GM23338 (cell line): ENCODE measurements at regions not wholly inside any gene's neighbourhood (a gene's known extent, or its start where the extent isn't known, plus 50 kb on each side); places are given as distances from the start of the nearest gene placed in this dataset.

Source experiments
- CREB1 ChIP-seq: fragments of 250-450 bp; sonication (Bioruptor Pico); IDR thresholded peaks from 2 replicates; pipeline ENCODE4 v1.5.0; 2020; ENCODE audit warnings: low read depth, mild to moderate bottlenecking, moderate library complexity
- ETS1 ChIP-seq: IDR thresholded peaks from 2 replicates; pipeline ENCODE4 v1.6.1; 2016; ENCODE audit warnings: antibody characterized with exemption
- EZH2 ChIP-seq: fragments of 200-600 bp; sonication (generic); IDR thresholded peaks from one replicate; pipeline ENCODE4 v1.8.0; 2017; ENCODE audit warnings: antibody characterized with exemption, mild to moderate bottlenecking, low read depth; ENCODE audit not compliant: unreplicated experiment
- EZH2phosphoT487 ChIP-seq: fragments of 200-600 bp; sonication (generic); IDR thresholded peaks from one replicate; pipeline ENCODE4 v1.8.1; 2018; ENCODE audit warnings: antibody characterized with exemption; ENCODE audit not compliant: unreplicated experiment
- JUNB ChIP-seq: IDR thresholded peaks from one replicate; pipeline ENCODE4 v1.6.1; 2016; ENCODE audit warnings: antibody characterized with exemption; ENCODE audit not compliant: unreplicated experiment
- NANOG ChIP-seq: IDR thresholded peaks from 2 replicates; pipeline ENCODE4 v1.6.1; 2016; ENCODE audit warnings: antibody characterized with exemption, borderline replicate concordance
- POLR2AphosphoS5 ChIP-seq: IDR thresholded peaks from 2 replicates; pipeline ENCODE4 v1.6.1; 2016; ENCODE audit warnings: antibody characterized with exemption, low read depth
- REST ChIP-seq: IDR thresholded peaks from one replicate; pipeline ENCODE4 v1.6.1; 2018; ENCODE audit warnings: antibody characterized with exemption; ENCODE audit not compliant: unreplicated experiment
- STAT1 ChIP-seq: IDR thresholded peaks from one replicate; pipeline ENCODE4 v1.6.1; 2016; ENCODE audit warnings: antibody characterized with exemption; ENCODE audit not compliant: unreplicated experiment
- ZNF114 ChIP-seq: fragments of 250-450 bp; sonication (Bioruptor Pico); IDR thresholded peaks from 2 replicates; pipeline ENCODE4 v1.5.0; 2020; ENCODE audit warnings: mild to moderate bottlenecking, moderate library complexity
- ZNF331 ChIP-seq: fragments of 250-450 bp; sonication (Bioruptor Pico); IDR thresholded peaks from 2 replicates; pipeline ENCODE4 v1.5.0; 2020; ENCODE audit warnings: low read depth, mild to moderate bottlenecking, moderate library complexity
- TF ChIP-seq, protein P1 (sequence below), 2 experiments: fragments of 200-600 bp in 1 of 2; sonication (generic) in 1 of 2; conservative IDR thresholded peaks; 2 replicates each; pipeline versions ENCODE4 v1.5.1 to v1.6.1; 2016 to 2017; ENCODE audit warnings: antibody characterized with exemption in 2 of 2, low read depth in 2 of 2, mild to moderate bottlenecking in 2 of 2, moderate library complexity in 1 of 2

DNA sequence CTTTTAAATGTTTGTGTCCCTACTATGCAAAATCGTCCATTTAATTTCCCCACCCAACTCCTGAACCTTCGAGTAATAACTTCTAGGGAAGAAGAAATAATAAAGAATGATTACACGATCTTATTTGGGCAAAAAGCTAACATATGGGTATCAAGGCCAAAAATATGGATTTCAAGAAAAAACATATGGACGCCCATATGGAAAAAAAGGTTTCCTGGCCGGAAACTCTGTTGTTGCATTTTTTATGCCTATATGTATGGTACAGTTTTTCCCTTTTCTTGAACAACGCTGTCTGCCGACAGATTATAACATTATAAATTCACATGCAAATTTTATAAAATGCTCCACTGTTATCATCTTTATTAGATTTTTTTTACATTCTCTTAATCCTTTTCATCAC is 167.6 kb upstream of the ESRRG start:
- no peak for TF ChIP-seq EZH2phosphoT487
- TF ChIP-seq, protein P1, sequence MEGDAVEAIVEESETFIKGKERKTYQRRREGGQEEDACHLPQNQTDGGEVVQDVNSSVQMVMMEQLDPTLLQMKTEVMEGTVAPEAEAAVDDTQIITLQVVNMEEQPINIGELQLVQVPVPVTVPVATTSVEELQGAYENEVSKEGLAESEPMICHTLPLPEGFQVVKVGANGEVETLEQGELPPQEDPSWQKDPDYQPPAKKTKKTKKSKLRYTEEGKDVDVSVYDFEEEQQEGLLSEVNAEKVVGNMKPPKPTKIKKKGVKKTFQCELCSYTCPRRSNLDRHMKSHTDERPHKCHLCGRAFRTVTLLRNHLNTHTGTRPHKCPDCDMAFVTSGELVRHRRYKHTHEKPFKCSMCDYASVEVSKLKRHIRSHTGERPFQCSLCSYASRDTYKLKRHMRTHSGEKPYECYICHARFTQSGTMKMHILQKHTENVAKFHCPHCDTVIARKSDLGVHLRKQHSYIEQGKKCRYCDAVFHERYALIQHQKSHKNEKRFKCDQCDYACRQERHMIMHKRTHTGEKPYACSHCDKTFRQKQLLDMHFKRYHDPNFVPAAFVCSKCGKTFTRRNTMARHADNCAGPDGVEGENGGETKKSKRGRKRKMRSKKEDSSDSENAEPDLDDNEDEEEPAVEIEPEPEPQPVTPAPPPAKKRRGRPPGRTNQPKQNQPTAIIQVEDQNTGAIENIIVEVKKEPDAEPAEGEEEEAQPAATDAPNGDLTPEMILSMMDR (conservative IDR thresholded peaks at IDR 0.05; ENCODE audit: low read depth in 2 of 2), result no peak
- TF ChIP-seq EZH2, result no peak
- TF ChIP-seq REST, result no peak
- no peak for TF ChIP-seq POLR2AphosphoS5
- no peak for TF ChIP-seq ZNF331 (CRISPR knock-in tag)
- no peak for TF ChIP-seq CREB1 (CRISPR knock-in tag)
- TF ChIP-seq ETS1, result no peak
- no peak for TF ChIP-seq JUNB
- no peak for TF ChIP-seq NANOG
- TF ChIP-seq STAT1, result no peak
- no peak for TF ChIP-seq ZNF114 (CRISPR knock-in tag)
